Epithelial cell of esophagus (primary cell): ENCODE measurements at regions not wholly inside any gene's neighbourhood (a gene's known extent, or its start where the extent isn't known, plus 50 kb on each side); places are given as distances from the start of the nearest gene placed in this dataset.

Source experiments
- DNase-seq: peaks from one replicate; pipeline ENCODE4 v3.0.0; 2010; ENCODE audit warnings: low read depth
- H3K4me3 ChIP-seq: 2 replicates; pipeline ENCODE4 v1.5.1; 2011; ENCODE audit warnings: mild to moderate bottlenecking, low read length, control low read depth
- CTCF ChIP-seq: IDR thresholded peaks from 2 replicates; pipeline ENCODE4 v1.5.1; 2011; ENCODE audit warnings: low read depth, mild to moderate bottlenecking, low read length, control low read depth, inconsistent platforms; ENCODE audit not compliant: insufficient read depth; ENCODE audit errors: missing control alignments

GRCh38 chr5:128836571-128836970 lies 128.7 kb upstream of the SLC27A6 start:
- H3K4me3 ChIP-seq = no peak overlapping the region
- peak; percentile 17 for DNase-seq
- TF ChIP-seq CTCF = no peak

- no peak for TF ChIP-seq CTCF
- DNase-seq = no peak
- no peak overlapping the region for H3K4me3 ChIP-seq
These were observed 126.7 kb upstream of the SLC27A6 start for GRCh38 chr5:128838623-128839022.

- no peak for TF ChIP-seq CTCF
- no peak overlapping the region for H3K4me3 ChIP-seq
- DNase-seq = peak; percentile 10
These were observed 123.0 kb upstream of the SLC27A6 start for GRCh38 chr5:128842241-128842640.

GRCh38 chr5:128844354-128844923 lies 120.8 kb upstream of the SLC27A6 start:
- H3K4me3 ChIP-seq = no peak overlapping the region
- no peak for TF ChIP-seq CTCF
- peak; percentile 39 for DNase-seq

- no peak for TF ChIP-seq CTCF
- no peak overlapping the region for H3K4me3 ChIP-seq
- no peak for DNase-seq
These were observed 115.2 kb upstream of the SLC27A6 start for GRCh38 chr5:128850049-128850448.

GRCh38 chr5:128854931-128855330 lies 110.4 kb upstream of the SLC27A6 start:
- no peak overlapping the region for H3K4me3 ChIP-seq
- TF ChIP-seq CTCF = no peak
- DNase-seq = no peak

- no peak overlapping the region for H3K4me3 ChIP-seq
- DNase-seq = no peak
- TF ChIP-seq CTCF = no peak
These were observed 108.1 kb upstream of the SLC27A6 start for GRCh38 chr5:128857076-128857677.
